Tibial nerve (tissue), 4 donors: ENCODE measurements at regions not wholly inside any gene's neighbourhood (a gene's known extent, or its start where the extent isn't known, plus 50 kb on each side); places are given as distances from the start of the nearest gene placed in this dataset.

ENCODE experiments used
- DNase-seq, 2 donors: peaks; one replicate each; pipeline ENCODE4 v3.0.0-alpha.2; 2019; ENCODE audit warnings: low spot score in 2 of 2
- H3K27ac ChIP-seq, 4 donors: fragments of 200-600 bp; sonication (generic) in 3 of 4; one replicate each; pipeline ENCODE4 v1.5.1; 2017 to 2019; ENCODE audit warnings: mild to moderate bottlenecking in 1 of 4
- H3K27me3 ChIP-seq, 2 donors: fragments of 200-600 bp; sonication (generic) in 1 of 2; one replicate each; pipeline versions ENCODE4 v1.5.1 to v1.6.0; 2017 to 2019
- H3K36me3 ChIP-seq, 3 donors: fragments of 200-600 bp; sonication (generic); one replicate each; pipeline ENCODE4 v1.5.1; 2018 to 2019
- H3K4me1 ChIP-seq, 4 donors: fragments of 200-600 bp; sonication (generic) in 3 of 4; one replicate each; pipeline ENCODE4 v1.5.1; 2017 to 2019
- H3K4me3 ChIP-seq, 4 donors: fragments of 200-600 bp; sonication (generic) in 3 of 4; one replicate each; pipeline ENCODE4 v1.5.1; 2017 to 2019; ENCODE audit warnings: mild to moderate bottlenecking in 1 of 4, moderate library complexity in 1 of 4
- H3K9me3 ChIP-seq, 4 donors: fragments of 200-600 bp; sonication (generic) in 3 of 4; one replicate each; pipeline ENCODE4 v1.5.1; 2017 to 2019
- CTCF ChIP-seq, 5 experiments: fragments of 200-600 bp in 3 of 5; fragments of 450-650 bp in 2 of 5; sonication (generic) in 3 of 5; IDR thresholded peaks; one replicate each; pipeline ENCODE4 v1.5.1; 2016 to 2019; ENCODE audit warnings: antibody characterized with exemption in 5 of 5, mild to moderate bottlenecking in 3 of 5, moderate library complexity in 2 of 5
- EP300 ChIP-seq, 2 donors: sonication (generic); formaldehyde crosslinking; IDR thresholded peaks; one replicate each; pipeline ENCODE4 v1.6.1; 2017; ENCODE audit warnings: antibody characterized with exemption in 2 of 2, mild to moderate bottlenecking in 1 of 2
- POLR2A ChIP-seq, 2 donors: fragments of 450-650 bp; IDR thresholded peaks; one replicate each; pipeline ENCODE4 v1.6.1; 2017; ENCODE audit warnings: antibody characterized with exemption in 2 of 2, mild to moderate bottlenecking in 2 of 2, moderate library complexity in 2 of 2
- WGBS, 2 donors: methylation state at CpG; one replicate each; pipeline ENCODE4 v1.1.5; 2018; 5-methylcytosine and 5-hydroxymethylcytosine counted together

- 76 to 79% methylated on average over 3 of the region's 3 CpGs for WGBS, 2 donors
- H3K27ac ChIP-seq: no peak overlapping the region
- no peak for DNase-seq
- H3K27me3 ChIP-seq: no peaks in the 10 kb centered on the region
- peaks cover 0 to 4% (median 0%) of the 10 kb centered on the region in 4 donors for H3K4me1 ChIP-seq
- TF ChIP-seq CTCF (IDR thresholded peaks at IDR 0.05) (no peak), POLR2A (IDR thresholded peaks at IDR 0.05) (no peak), EP300 (IDR thresholded peaks at IDR 0.05) (no peak)
- no peak overlapping the region for H3K4me3 ChIP-seq
- no peaks in the 10 kb centered on the region for H3K9me3 ChIP-seq
- no peaks in the 10 kb centered on the region for H3K36me3 ChIP-seq
These were observed 344.5 kb upstream of the NAV3 start for GRCh38 chr12:77485961-77486854.

- Histone ChIP-seq H3K9me3 (no peaks in the 10 kb centered on the region), H3K4me1 (no peaks in the 10 kb centered on the region), H3K4me3 (no peak overlapping the region), H3K27me3 (no peaks in the 10 kb centered on the region), H3K36me3 (no peaks in the 10 kb centered on the region), H3K27ac (no peak overlapping the region)
- TF ChIP-seq CTCF (IDR thresholded peaks at IDR 0.05): no peak
- TF ChIP-seq EP300 (IDR thresholded peaks at IDR 0.05): no peak
- no peak for TF ChIP-seq POLR2A (IDR thresholded peaks at IDR 0.05)
- DNase-seq: no peak
- 86 to 88% methylated on average over 1 of the region's 1 CpG for WGBS, 2 donors
These were observed 349.0 kb upstream of the NAV3 start for GRCh38 chr12:77481687-77482086.

GRCh38 chr12:77477907-77478533 is 352.7 kb upstream of the NAV3 start:
- no peaks in the 10 kb centered on the region for H3K27me3 ChIP-seq
- H3K9me3 ChIP-seq: no peaks in the 10 kb centered on the region
- no peak for TF ChIP-seq EP300 (IDR thresholded peaks at IDR 0.05)
- no peak for TF ChIP-seq CTCF (IDR thresholded peaks at IDR 0.05)
- no peak for TF ChIP-seq POLR2A (IDR thresholded peaks at IDR 0.05)
- no peaks in the 10 kb centered on the region for H3K4me1 ChIP-seq
- DNase-seq: no peak
- H3K27ac ChIP-seq: no peak overlapping the region
- 89 to 95% methylated on average over 1 of the region's 1 CpG for WGBS, 2 donors
- no peak overlapping the region for H3K4me3 ChIP-seq
- no peaks in the 10 kb centered on the region for H3K36me3 ChIP-seq

GRCh38 chr12:77471801-77472200 is 358.9 kb upstream of the NAV3 start:
- no peaks in the 10 kb centered on the region for H3K27me3 ChIP-seq
- H3K9me3 ChIP-seq: no peaks in the 10 kb centered on the region
- no peak overlapping the region for H3K4me3 ChIP-seq
- WGBS, 2 donors: 67 to 73% methylated on average over 1 of the region's 1 CpG
- no peak overlapping the region for H3K27ac ChIP-seq
- no peak for DNase-seq
- TF ChIP-seq POLR2A (IDR thresholded peaks at IDR 0.05) (no peak), CTCF (IDR thresholded peaks at IDR 0.05) (no peak), EP300 (IDR thresholded peaks at IDR 0.05) (no peak)
- H3K36me3 ChIP-seq: no peaks in the 10 kb centered on the region
- no peaks in the 10 kb centered on the region for H3K4me1 ChIP-seq
